ELF-1 (cell line): ENCODE measurements at regions not wholly inside any gene's neighbourhood (a gene's known extent, or its start where the extent isn't known, plus 50 kb on each side); places are given as distances from the start of the nearest gene placed in this dataset.
"Not testable (repeated sequence)": the region's sequence is repeated elsewhere in the genome, so short reads cannot be mapped to it uniquely, and the experiment has no call there.

Source experiments
- DNase-seq: peaks from one replicate; pipeline ENCODE4 v3.0.0-alpha.2; 2016; ENCODE audit warnings: low read depth, low spot score

GRCh38 chrX:28472926-28473325, 114.3 kb upstream of the IL1RAPL1 start:
- no peak for DNase-seq

- no peak for DNase-seq
These were observed 99.4 kb upstream of the IL1RAPL1 start for GRCh38 chrX:28487818-28488217.

- DNase-seq = no peak
These were observed 95.9 kb upstream of the IL1RAPL1 start for GRCh38 chrX:28491322-28491721.

- no peak for DNase-seq
These were observed 95.3 kb upstream of the IL1RAPL1 start for GRCh38 chrX:28491941-28492340.

GRCh38 chrX:28498658-28499057, 88.6 kb upstream of the IL1RAPL1 start:
- DNase-seq = peak; percentile 75

- peak; percentile 67 for DNase-seq
These were observed 84.6 kb upstream of the IL1RAPL1 start for GRCh38 chrX:28502667-28503066.

GRCh38 chrX:28507650-28508049, 79.6 kb upstream of the IL1RAPL1 start:
- peak; percentile 76 for DNase-seq

- no peak for DNase-seq
These were observed 66.5 kb upstream of the IL1RAPL1 start for GRCh38 chrX:28520786-28521185.

GRCh38 chrX:28528354-28528753, 58.9 kb upstream of the IL1RAPL1 start:
- not testable (repeated sequence) for DNase-seq
